B cell (primary cell): ENCODE measurements at regions not wholly inside any gene's neighbourhood (a gene's known extent, or its start where the extent isn't known, plus 50 kb on each side); places are given as distances from the start of the nearest gene placed in this dataset.

ENCODE experiments used
- ATAC-seq: fragments of 200-7000 bp; cut with Tn5 transposase; one replicate; pipeline ENCODE4 v1.10.0; 2021; ENCODE audit warnings: low read depth, mild to moderate bottlenecking, moderate number of reproducible peaks, moderate library complexity
- CTCF ChIA-PET: fragments of 350-600 bp; sonication (Branson Sonifier 250); formaldehyde crosslinking; loops from one replicate; lab custom pipeline; 2021; ENCODE audit warnings: antibody characterized with exemption, inconsistent platforms; lab: Charles Lee
- POLR2A ChIA-PET: fragments of 350-600 bp; sonication (Branson Sonifier 250); formaldehyde crosslinking; loops from one replicate; lab custom pipeline; 2021; ENCODE audit warnings: antibody characterized with exemption; lab: Charles Lee
- DNase-seq: peaks from one replicate; pipeline ENCODE4 v3.0.0; 2013
- H2AFZ ChIP-seq: 2 replicates; pipeline ENCODE4 v1.6.1; 2012; ENCODE audit warnings: mild to moderate bottlenecking, low read depth, low read length; ENCODE audit not compliant: insufficient read depth, poor library complexity, severe bottlenecking
- H3K27ac ChIP-seq, 2 donors: 1 replicate in 1 of 2; 2 replicates in 1 of 2; pipeline ENCODE4 v1.5.1; 2012 to 2013; ENCODE audit warnings: low read length in 2 of 2, mild to moderate bottlenecking in 2 of 2, moderate library complexity in 1 of 2
- H3K27me3 ChIP-seq, 4 experiments: fragments of 200-600 bp in 1 of 4; sonication (generic) in 1 of 4; replicated peaks in 1 of 4; 1 replicate in 2 of 4; 2 replicates in 2 of 4; pipeline versions ENCODE4 v1.6.1 to v1.7.0; 2013 to 2016; ENCODE audit warnings: low read length in 3 of 4, mild to moderate bottlenecking in 2 of 4, mixed read lengths in 1 of 4, moderate library complexity in 1 of 4; ENCODE audit not compliant: insufficient read depth in 4 of 4, control insufficient read depth in 3 of 4; ENCODE audit errors: control extremely low read depth in 1 of 4
- H3K36me3 ChIP-seq, 2 experiments: replicated peaks in 1 of 2; 1 replicate in 1 of 2; 2 replicates in 1 of 2; pipeline versions ENCODE4 v1.6.1 to v1.7.1; 2013; ENCODE audit warnings: low read length in 1 of 2; ENCODE audit not compliant: insufficient read depth in 2 of 2, control insufficient read depth in 1 of 2; ENCODE audit errors: control extremely low read depth in 1 of 2, extremely low read depth in 1 of 2
- H3K4me1 ChIP-seq, 2 donors: fragments of 200-600 bp in 1 of 2; sonication (generic) in 1 of 2; 1 replicate in 1 of 2; 2 replicates in 1 of 2; pipeline versions ENCODE4 v1.5.1 to v1.6.1; 2013 to 2017; ENCODE audit warnings: low read length in 2 of 2; ENCODE audit not compliant: control insufficient read depth in 2 of 2, insufficient read depth in 2 of 2
- H3K4me2 ChIP-seq: replicated peaks from 2 replicates; pipeline ENCODE3; 2012; ENCODE audit warnings: mild to moderate bottlenecking, low read depth, low read length; ENCODE audit not compliant: poor library complexity, severe bottlenecking
- H3K4me3 ChIP-seq, 5 experiments: fragments of 200-600 bp in 1 of 5; sonication (generic) in 1 of 5; 1 replicate in 3 of 5; 2 replicates in 2 of 5; pipeline versions ENCODE4 v1.5.1 to v1.7.0; 2011 to 2016; ENCODE audit warnings: low read length in 4 of 5, mild to moderate bottlenecking in 4 of 5, low read depth in 2 of 5, control low read depth in 1 of 5, moderate library complexity in 1 of 5; ENCODE audit not compliant: insufficient read depth in 1 of 5; ENCODE audit errors: control extremely low read depth in 1 of 5, extremely low read depth in 1 of 5
- H3K79me2 ChIP-seq: fragments of 200-600 bp; sonication (generic); one replicate; pipeline ENCODE4 v1.6.0; 2016; ENCODE audit warnings: low read length; ENCODE audit not compliant: control insufficient read depth, insufficient read depth
- H3K9ac ChIP-seq: fragments of 200-600 bp; sonication (generic); 2 replicates; pipeline ENCODE4 v1.6.1; 2017; ENCODE audit warnings: mild to moderate bottlenecking, low read length, moderate library complexity
- H3K9me3 ChIP-seq, 3 donors: one replicate each; pipeline versions ENCODE4 v1.6.1 to v1.7.1; 2013; ENCODE audit warnings: low read length in 2 of 3; ENCODE audit not compliant: control insufficient read depth in 2 of 3, insufficient read depth in 1 of 3; ENCODE audit errors: control extremely low read depth in 1 of 3
- H4K20me1 ChIP-seq: 2 replicates; pipeline ENCODE4 v1.6.0; 2012; ENCODE audit warnings: mild to moderate bottlenecking, low read length; ENCODE audit not compliant: insufficient read depth, control insufficient read depth, poor library complexity, severe bottlenecking
- H3K27ac Mint-ChIP-seq: one replicate; pipeline ENCODE4 v1.8.0; 2021; ENCODE audit warnings: mixed read lengths
- H3K27me3 Mint-ChIP-seq: one replicate; pipeline ENCODE4 v1.8.0; 2021; ENCODE audit warnings: mixed read lengths
- H3K4me1 Mint-ChIP-seq: one replicate; pipeline ENCODE4 v1.8.0; 2021; ENCODE audit warnings: mixed read lengths
- H3K4me3 Mint-ChIP-seq: one replicate; pipeline ENCODE4 v1.8.0; 2021; ENCODE audit warnings: mixed read lengths
- H3K9me3 Mint-ChIP-seq: one replicate; pipeline ENCODE4 v1.8.0; 2022; ENCODE audit warnings: mixed read lengths; ENCODE audit not compliant: insufficient read depth
- CTCF ChIP-seq: fragments of 200-600 bp; IDR thresholded peaks from one replicate; pipeline ENCODE4 v1.8.0; 2022; ENCODE audit warnings: antibody characterized with exemption, mild to moderate bottlenecking
- EZH2 ChIP-seq: IDR thresholded peaks from 2 replicates; pipeline ENCODE4 v1.6.1; 2012; ENCODE audit warnings: borderline replicate concordance, low read depth, mild to moderate bottlenecking, moderate library complexity, low read length; ENCODE audit not compliant: insufficient read depth, poor library complexity, severe bottlenecking
- intact Hi-C: fragments of 100-400 bp; cut with micrococcal nuclease; formaldehyde crosslinking; loops from one replicate; pipeline ENCODE4 v1.10.0; 2022

- no peaks in the 10 kb centered on the region for H3K27me3 ChIP-seq
- H4K20me1 ChIP-seq: no peaks in the 10 kb centered on the region
Observed at GRCh38 chr2:118525346-118525745, 322.1 kb downstream of the EN1 start.

GRCh38 chr2:118524911-118525310 lies 322.5 kb downstream of the EN1 start:
- H3K4me1 ChIP-seq: no peaks in the 10 kb centered on the region
- peaks cover 0 to 16% (median 3%) of the 10 kb centered on the region in 3 donors for H3K9me3 ChIP-seq
- H3K27ac Mint-ChIP-seq: no peak overlapping the region
- intact Hi-C loops: no loop called here
- H3K27me3 ChIP-seq: no peaks in the 10 kb centered on the region
- H4K20me1 ChIP-seq: no peaks in the 10 kb centered on the region
- ChIA-PET CTCF (no interaction called here), POLR2A (no interaction called here)
- H3K27ac ChIP-seq: no peak overlapping the region
- TF ChIP-seq CTCF (no peak), EZH2 (no peak)
- no peak overlapping the region for H3K9ac ChIP-seq
- H3K4me1 Mint-ChIP-seq: no peaks in the 10 kb centered on the region
- no peaks in the 10 kb centered on the region for H3K79me2 ChIP-seq
- DNase-seq: no peak
- H3K9me3 Mint-ChIP-seq: no peaks in the 10 kb centered on the region
- H3K4me2 ChIP-seq: no peak overlapping the region
- no peak overlapping the region for H2AFZ ChIP-seq
- H3K27me3 Mint-ChIP-seq: no peaks in the 10 kb centered on the region
- H3K4me3 ChIP-seq: no peak overlapping the region
- no peaks in the 10 kb centered on the region for H3K36me3 ChIP-seq
- no peak for ATAC-seq
- no peak overlapping the region for H3K4me3 Mint-ChIP-seq

More at GRCh38 chr2:118525346-118525745, 322.1 kb downstream of the EN1 start:
- Histone ChIP-seq H3K9me3 (peaks cover 0 to 12% (median 3%) of the 10 kb centered on the region in 3 donors), H3K4me2 (no peak overlapping the region), H3K36me3 (no peaks in the 10 kb centered on the region), H3K27ac (no peak overlapping the region), H3K79me2 (no peaks in the 10 kb centered on the region), H3K4me3 (no peak overlapping the region), H3K4me1 (no peaks in the 10 kb centered on the region), H2AFZ (no peak overlapping the region), H3K9ac (no peak overlapping the region)
- ChIA-PET CTCF (no interaction called here), POLR2A (no interaction called here)
- H3K4me3 Mint-ChIP-seq: no peak overlapping the region
- H3K9me3 Mint-ChIP-seq: no peaks in the 10 kb centered on the region
- ATAC-seq (no peak), DNase-seq (no peak)
- no peaks in the 10 kb centered on the region for H3K27me3 Mint-ChIP-seq
- no peaks in the 10 kb centered on the region for H3K4me1 Mint-ChIP-seq
- intact Hi-C loops: no loop called here
- no peak overlapping the region for H3K27ac Mint-ChIP-seq
- TF ChIP-seq CTCF (no peak), EZH2 (no peak)
